G401 (cell line): ENCODE measurements at regions not wholly inside any gene's neighbourhood (a gene's known extent, or its start where the extent isn't known, plus 50 kb on each side); places are given as distances from the start of the nearest gene placed in this dataset.

Experiments used
- DNase-seq: peaks from one replicate; pipeline ENCODE4 v3.0.0-alpha.2; 2015; ENCODE audit warnings: low spot score
- in situ Hi-C: cut with HindIII; loops from 2 replicates; pipeline ENCODE4 v1.10.0; 2016; ENCODE audit warnings: low sequenced_read_pairs, mixed read lengths

DNA sequence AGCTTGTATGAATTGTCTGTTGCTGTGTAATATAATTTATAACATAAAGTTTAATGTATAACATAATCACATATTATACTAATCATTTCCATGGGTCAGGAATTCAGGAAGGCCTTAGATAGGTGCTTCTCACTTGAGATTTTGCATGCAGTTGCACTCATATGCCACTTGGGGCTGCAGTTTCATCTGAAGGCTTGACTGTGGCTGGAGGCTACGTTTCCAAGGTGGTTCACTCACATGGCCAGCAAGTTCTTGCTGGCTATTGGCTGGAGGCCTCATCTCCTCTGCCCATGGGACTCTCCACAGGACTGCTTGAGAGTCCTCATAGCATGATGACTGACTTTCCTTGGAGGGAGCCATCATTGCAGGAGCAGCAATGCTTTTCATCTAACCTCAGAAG is 53.4 kb upstream of the STX18 start:
- no peak for DNase-seq
- in situ Hi-C loops = no loop called here

DNA sequence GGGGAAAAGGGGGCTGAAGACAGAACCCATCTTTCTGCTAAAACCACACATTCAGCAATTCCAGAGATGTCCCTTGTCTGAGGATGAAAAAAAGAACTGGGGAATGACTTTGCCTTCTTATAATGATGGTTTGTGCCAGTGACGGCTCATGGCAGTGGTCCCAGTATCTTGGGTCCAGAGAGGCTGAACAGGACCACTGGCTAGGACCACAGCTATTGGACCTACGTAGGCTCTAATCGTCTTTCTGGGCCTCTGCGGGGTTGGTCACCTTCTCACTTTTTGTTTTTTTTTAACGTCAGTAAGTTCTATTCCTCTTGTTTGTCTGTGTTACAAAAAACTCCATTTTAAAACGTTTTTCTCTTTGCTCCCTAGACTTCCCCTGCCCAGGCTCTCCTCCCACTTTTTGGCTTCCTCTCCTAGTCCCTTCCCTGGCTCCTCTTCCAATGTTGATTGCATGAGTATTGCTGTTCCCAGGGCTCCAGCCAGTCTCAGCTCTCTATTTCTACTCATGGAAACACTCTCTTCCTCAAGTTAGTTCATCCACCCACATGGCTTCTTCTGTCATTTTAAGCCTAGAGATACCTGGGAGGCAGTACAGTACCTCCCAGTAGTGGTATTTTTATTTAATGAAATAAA is 52.6 kb upstream of the STX18 start:
- no peak for DNase-seq
- in situ Hi-C loops = no loop called here

DNA sequence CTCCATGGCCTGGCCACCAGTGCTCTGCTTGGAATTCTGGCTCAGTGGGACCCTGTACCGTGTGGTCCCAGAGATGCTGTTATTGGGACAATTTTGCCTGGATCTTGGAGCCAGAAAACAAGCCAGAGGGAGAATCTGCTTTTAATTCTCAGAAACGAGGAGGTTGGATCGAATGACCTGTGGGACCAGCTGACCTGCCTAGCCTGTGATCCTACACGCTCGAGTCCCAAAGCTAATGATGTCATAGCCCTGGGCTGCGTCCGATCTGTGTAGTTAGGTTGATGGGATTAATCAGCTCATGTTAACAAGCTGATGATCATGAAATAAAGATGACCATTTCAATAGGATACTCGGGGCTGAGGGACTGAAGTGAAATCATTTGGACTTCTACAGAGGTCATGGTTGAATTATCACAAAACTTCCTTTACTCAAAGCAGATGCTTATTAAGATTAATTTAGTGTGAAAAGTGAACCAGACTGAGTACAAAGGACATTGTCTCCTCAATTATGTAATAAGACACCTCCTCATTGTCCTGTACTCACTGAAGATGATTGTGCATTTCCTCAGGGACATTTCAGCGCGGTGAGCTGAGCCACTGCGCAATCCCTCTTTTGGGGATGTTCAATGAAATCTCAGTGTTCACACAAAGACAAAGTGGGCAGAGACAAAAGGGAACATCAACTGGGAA is 51.9 kb upstream of the STX18 start:
- no peak for DNase-seq
- in situ Hi-C loops = no loop called here

DNA sequence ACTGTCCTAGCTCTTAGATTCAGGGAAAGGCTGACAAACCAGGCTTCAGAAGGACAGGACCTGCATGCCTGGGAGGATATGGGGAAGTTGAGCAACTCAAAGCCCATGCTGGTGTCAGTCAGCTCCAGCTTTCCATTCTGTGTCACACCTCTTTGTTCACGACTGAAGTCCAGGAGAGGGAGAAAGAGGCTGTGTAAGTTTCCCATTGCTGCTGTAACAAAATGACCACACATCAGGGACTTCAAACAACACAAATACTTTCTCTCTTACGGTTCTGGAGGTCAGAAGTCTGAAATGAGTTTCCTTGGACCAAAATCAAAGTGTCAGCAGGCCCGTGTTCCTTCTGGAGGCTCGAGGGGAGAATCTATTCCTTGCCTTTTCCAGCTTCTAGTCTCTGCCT is 50.6 kb upstream of the STX18 start:
- DNase-seq = no peak
- in situ Hi-C loops = no loop called here
